Common myeloid progenitor, CD34-positive (primary cell): ENCODE measurements at regions not wholly inside any gene's neighbourhood (a gene's known extent, or its start where the extent isn't known, plus 50 kb on each side); places are given as distances from the start of the nearest gene placed in this dataset.

Source experiments
- CTCF ChIA-PET: fragments of 350-600 bp; sonication (Branson Sonifier 250); formaldehyde crosslinking; loops from one replicate; lab custom pipeline; 2021; ENCODE audit warnings: antibody characterized with exemption; lab: Charles Lee
- POLR2A ChIA-PET: fragments of 350-600 bp; sonication (Branson Sonifier 250); formaldehyde crosslinking; loops from one replicate; lab custom pipeline; 2021; ENCODE audit warnings: antibody characterized with exemption; lab: Charles Lee
- DNase-seq, 3 donors: peaks; one replicate each; pipeline versions ENCODE4 v3.0.0 to v3.0.0-alpha.2; 2013
- H3K27ac ChIP-seq, 2 experiments: 1 replicate in 1 of 2; 2 replicates in 1 of 2; pipeline ENCODE4 v1.7.0; 2013; ENCODE audit warnings: inconsistent platforms in 2 of 2, low read length in 2 of 2, mild to moderate bottlenecking in 2 of 2, low read depth in 1 of 2, moderate library complexity in 1 of 2; ENCODE audit not compliant: severe bottlenecking in 2 of 2, insufficient read depth in 1 of 2, poor library complexity in 1 of 2
- H3K27me3 ChIP-seq, 5 experiments: replicated peaks in 2 of 5; 1 replicate in 3 of 5; 2 replicates in 2 of 5; pipeline versions ENCODE4 v1.6.1 to v1.7.0; 2013; ENCODE audit warnings: low read length in 4 of 5, mild to moderate bottlenecking in 2 of 5, moderate library complexity in 2 of 5, inconsistent platforms in 1 of 5; ENCODE audit not compliant: insufficient read depth in 5 of 5, control insufficient read depth in 4 of 5
- H3K36me3 ChIP-seq, 4 experiments: 1 replicate in 2 of 4; 2 replicates in 2 of 4; pipeline versions ENCODE4 v1.6.1 to v1.7.0; 2013; ENCODE audit warnings: low read length in 3 of 4, control low read depth in 1 of 4, mild to moderate bottlenecking in 1 of 4; ENCODE audit not compliant: control insufficient read depth in 4 of 4, insufficient read depth in 4 of 4
- H3K4me1 ChIP-seq, 4 experiments: 1 replicate in 3 of 4; 2 replicates in 1 of 4; pipeline versions ENCODE4 v1.6.1 to v1.7.1; 2013; ENCODE audit warnings: low read length in 3 of 4, mild to moderate bottlenecking in 3 of 4, control low read depth in 1 of 4, inconsistent platforms in 1 of 4, moderate library complexity in 1 of 4; ENCODE audit not compliant: control insufficient read depth in 4 of 4, insufficient read depth in 4 of 4; ENCODE audit errors: control extremely low read depth in 1 of 4
- H3K4me3 ChIP-seq, 7 experiments: 1 replicate in 4 of 7; 2 replicates in 3 of 7; pipeline versions ENCODE4 v1.5.1 to v1.7.0; 2013; ENCODE audit warnings: mild to moderate bottlenecking in 7 of 7, low read length in 6 of 7, moderate library complexity in 6 of 7, inconsistent platforms in 2 of 7, low read depth in 2 of 7, control low read depth in 1 of 7; ENCODE audit not compliant: insufficient read depth in 4 of 7, control insufficient read depth in 1 of 7; ENCODE audit errors: extremely low read depth in 1 of 7
- H3K9me3 ChIP-seq, 5 experiments: 1 replicate in 4 of 5; 2 replicates in 1 of 5; pipeline versions ENCODE4 v1.6.1 to v1.7.1; 2013; ENCODE audit warnings: low read length in 4 of 5, mild to moderate bottlenecking in 2 of 5, inconsistent platforms in 1 of 5, low read depth in 1 of 5, moderate library complexity in 1 of 5; ENCODE audit not compliant: control insufficient read depth in 4 of 5, insufficient read depth in 2 of 5; ENCODE audit errors: control extremely low read depth in 1 of 5
- WGBS: methylation state at CpG from one replicate; pipeline ENCODE4 v1.1.5; 2013; ENCODE audit not compliant: insufficient coverage; 5-methylcytosine and 5-hydroxymethylcytosine counted together

- Histone ChIP-seq H3K4me1 (no peaks in the 10 kb centered on the region), H3K36me3 (no peaks in the 10 kb centered on the region), H3K27me3 (peaks cover 0 to 6% (median 0%) of the 10 kb centered on the region in 5 experiments), H3K9me3 (peaks cover 0 to 1% (median 0%) of the 10 kb centered on the region in 5 experiments), H3K27ac (no peak overlapping the region), H3K4me3 (no peak overlapping the region)
- WGBS, result no CpG with 5 or more reads among the region's 2 CpGs
- ChIA-PET POLR2A (no interaction called here), CTCF (no interaction called here)
- DNase-seq, result no peak
These were observed 658.2 kb upstream of the MKI67 start for GRCh38 chr10:128784444-128784843.

DNA sequence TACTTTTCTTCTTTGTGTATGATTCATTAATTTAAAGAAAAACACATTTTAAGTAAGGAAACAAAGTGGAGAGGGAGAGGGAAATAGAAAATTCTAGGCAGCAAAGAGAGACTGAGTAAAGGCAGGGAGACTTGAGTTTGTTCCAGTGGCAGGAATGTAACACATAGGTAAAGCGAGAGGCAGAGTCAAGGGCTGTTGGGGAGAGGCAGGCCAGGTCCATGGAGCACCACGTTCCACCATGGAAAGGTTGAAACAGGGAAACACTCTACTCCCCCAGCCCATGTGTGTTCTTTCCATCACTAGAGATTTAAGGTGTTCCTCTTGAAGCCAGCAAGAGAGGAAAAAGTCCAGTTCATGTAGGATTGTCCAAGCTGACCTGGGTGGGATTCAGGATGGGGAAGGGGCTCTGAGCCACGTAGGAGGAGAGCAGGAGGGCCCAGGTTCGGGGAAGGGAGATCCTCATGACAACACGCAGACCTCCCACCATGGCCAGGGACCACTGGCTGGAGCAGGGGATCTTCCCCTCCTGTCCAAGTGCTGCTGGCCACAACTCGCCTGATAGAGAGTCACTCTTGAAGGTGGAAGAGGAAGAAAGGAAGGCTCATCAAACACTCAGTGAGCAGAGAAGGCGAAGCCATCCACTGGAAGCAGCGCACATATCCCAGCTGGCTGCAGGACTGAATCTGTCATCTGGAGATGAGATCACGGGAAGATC, 666.4 kb upstream of the MKI67 start:
- Histone ChIP-seq H3K9me3 (no peaks in the 10 kb centered on the region), H3K27ac (no peak overlapping the region), H3K27me3 (peaks cover 0 to 4% (median 2%) of the 10 kb centered on the region in 5 experiments), H3K4me1 (no peaks in the 10 kb centered on the region), H3K36me3 (no peaks in the 10 kb centered on the region), H3K4me3 (no peak overlapping the region)
- 90% methylated on average over 6 of the region's 9 CpGs for WGBS
- ChIA-PET POLR2A (no interaction called here), CTCF (no interaction called here)
- DNase-seq, result no peak

- no peak for DNase-seq
- Histone ChIP-seq H3K36me3 (no peaks in the 10 kb centered on the region), H3K4me3 (no peak overlapping the region), H3K9me3 (no peaks in the 10 kb centered on the region), H3K27me3 (peaks cover 0 to 4% (median 2%) of the 10 kb centered on the region in 5 experiments), H3K4me1 (no peaks in the 10 kb centered on the region), H3K27ac (no peak overlapping the region)
- POLR2A ChIA-PET, result no interaction called here
- 95% methylated on average over 10 of the region's 10 CpGs for WGBS
- CTCF ChIA-PET, result no interaction called here
These were observed 667.8 kb upstream of the MKI67 start for GRCh38 chr10:128793726-128794655.

GRCh38 chr10:128796396-128796912, 670.2 kb upstream of the MKI67 start:
- H3K9me3 ChIP-seq, result no peaks in the 10 kb centered on the region
- 92% methylated on average over 3 of the region's 3 CpGs for WGBS
- no peak overlapping the region for H3K4me3 ChIP-seq
- no peak overlapping the region for H3K27ac ChIP-seq
- peaks cover 0 to 7% (median 3%) of the 10 kb centered on the region in 5 experiments for H3K27me3 ChIP-seq
- H3K36me3 ChIP-seq, result no peaks in the 10 kb centered on the region
- ChIA-PET POLR2A (no interaction called here), CTCF (no interaction called here)
- no peak for DNase-seq
- no peaks in the 10 kb centered on the region for H3K4me1 ChIP-seq

- Histone ChIP-seq H3K36me3 (no peaks in the 10 kb centered on the region), H3K9me3 (no peaks in the 10 kb centered on the region), H3K27me3 (peaks cover 0 to 20% (median 6%) of the 10 kb centered on the region in 5 experiments), H3K27ac (no peak overlapping the region), H3K4me3 (no peak overlapping the region), H3K4me1 (no peaks in the 10 kb centered on the region)
- no peak for DNase-seq
- ChIA-PET POLR2A (interaction anchor here (0.5 kb wide), 1 partner anchor 13 kb away, joined by 3 read pairs; no protein-coding TSS in a partner anchor), CTCF (no interaction called here)
- WGBS, result 88% methylated on average over 3 of the region's 4 CpGs
These were observed 665.0 kb upstream of the MGMT start for GRCh38 chr10:128802062-128802461.

- DNase-seq, result no peak
- H3K27ac ChIP-seq, result no peak overlapping the region
- H3K27me3 ChIP-seq, result peaks cover 0 to 20% (median 6%) of the 10 kb centered on the region in 5 experiments
- H3K4me1 ChIP-seq, result no peaks in the 10 kb centered on the region
- H3K4me3 ChIP-seq, result no peak overlapping the region
- H3K9me3 ChIP-seq, result no peaks in the 10 kb centered on the region
- ChIA-PET POLR2A (no interaction called here), CTCF (no interaction called here)
- WGBS, result 62% methylated on average over 5 of the region's 8 CpGs
- H3K36me3 ChIP-seq, result no peaks in the 10 kb centered on the region
These were observed 663.3 kb upstream of the MGMT start for GRCh38 chr10:128803790-128804189.
